Right lobe of liver (tissue), 6 donors: ENCODE measurements at regions not wholly inside any gene's neighbourhood (a gene's known extent, or its start where the extent isn't known, plus 50 kb on each side); places are given as distances from the start of the nearest gene placed in this dataset.

ENCODE experiments used
- ATAC-seq, 4 donors: fragments of 200-7000 bp; cut with Tn5 transposase; one replicate each; pipeline ENCODE4 v1.9.1; 2020; ENCODE audit warnings: mild to moderate bottlenecking in 4 of 4, moderate library complexity in 4 of 4
- DNase-seq, 3 donors: peaks; one replicate each; pipeline ENCODE4 v3.0.0-alpha.2; 2020
- H3K27ac ChIP-seq, 3 donors: fragments of 200-600 bp; one replicate each; pipeline ENCODE4 v1.8.0; 2022
- H3K27me3 ChIP-seq, 2 donors: fragments of 200-600 bp; one replicate each; pipeline ENCODE4 v1.8.0; 2022
- H3K36me3 ChIP-seq, 4 donors: fragments of 200-600 bp; sonication (generic) in 1 of 4; one replicate each; pipeline versions ENCODE4 v1.5.1 to v1.8.0; 2017 to 2022; ENCODE audit warnings: control low read depth in 1 of 4
- H3K4me1 ChIP-seq, 4 donors: fragments of 200-600 bp; sonication (generic) in 1 of 4; one replicate each; pipeline versions ENCODE4 v1.5.1 to v1.8.0; 2017 to 2022; ENCODE audit warnings: control low read depth in 1 of 4
- H3K4me3 ChIP-seq, 3 donors: fragments of 200-600 bp; one replicate each; pipeline ENCODE4 v1.8.0; 2022
- H3K9me3 ChIP-seq, 4 donors: fragments of 200-600 bp; sonication (generic) in 1 of 4; one replicate each; pipeline versions ENCODE4 v1.5.1 to v1.8.0; 2017 to 2022; ENCODE audit warnings: control low read depth in 1 of 4
- CTCF ChIP-seq, 4 donors: fragments of 200-600 bp in 3 of 4; fragments of 450-650 bp in 1 of 4; IDR thresholded peaks; one replicate each; pipeline versions ENCODE4 v1.5.1 to v1.8.0; 2016 to 2022; ENCODE audit warnings: antibody characterized with exemption in 4 of 4, mild to moderate bottlenecking in 2 of 4
- POLR2A ChIP-seq: fragments of 450-650 bp; IDR thresholded peaks from one replicate; pipeline ENCODE4 v1.6.1; 2017; ENCODE audit warnings: antibody characterized with exemption, mild to moderate bottlenecking
- WGBS: methylation state at CpG from one replicate; pipeline ENCODE4 v1.1.6; 2018; ENCODE audit warnings: low coverage, low lambda C conversion rate; ENCODE audit not compliant: insufficient coverage; ENCODE audit errors: missing lambda C conversion rate; 5-methylcytosine and 5-hydroxymethylcytosine counted together
- intact Hi-C, 2 donors: fragments of 100-400 bp; cut with DNase I; formaldehyde crosslinking; loops; one replicate each; pipeline versions ENCODE4 v1.11.2 to v1.14.1; 2022
- donor health status: DM: no; HTN: yes; CAD: no.
- donor health status: DM: no; HTN: no; CAD: no.
- donor health status: DM: no; HTN: no; CAD: no.
- donor health status: DM: no; HTN: yes; CAD: no.
- donor health status: DM: no; HTN: yes; CAD: no.

GRCh38 chr1:37338658-37339057 is 135.7 kb upstream of the ZC3H12A start:
- no peak for ATAC-seq
- H3K27ac ChIP-seq = no peak overlapping the region
- TF ChIP-seq POLR2A (no peak), CTCF (IDR thresholded peaks at IDR 0.05) (no peak)
- H3K4me3 ChIP-seq = no peak overlapping the region
- no peaks in the 10 kb centered on the region for H3K27me3 ChIP-seq
- no peaks in the 10 kb centered on the region for H3K9me3 ChIP-seq
- intact Hi-C loops = no loop called here
- 60% methylated on average over 1 of the region's 2 CpGs for WGBS
- no peaks in the 10 kb centered on the region for H3K36me3 ChIP-seq
- no peak for DNase-seq
- H3K4me1 ChIP-seq = no peaks in the 10 kb centered on the region

GRCh38 chr1:37342736-37343135 is 131.6 kb upstream of the ZC3H12A start:
- Histone ChIP-seq H3K4me1 (no peaks in the 10 kb centered on the region), H3K27me3 (no peaks in the 10 kb centered on the region), H3K4me3 (no peak overlapping the region), H3K9me3 (no peaks in the 10 kb centered on the region), H3K27ac (no peak overlapping the region), H3K36me3 (no peaks in the 10 kb centered on the region)
- TF ChIP-seq CTCF (IDR thresholded peaks at IDR 0.05) (no peak), POLR2A (no peak)
- intact Hi-C loops = no loop called here
- 35% methylated on average over 6 of the region's 6 CpGs for WGBS
- DNase-seq (no peak), ATAC-seq (no peak)

GRCh38 chr1:37347104-37347649 is 127.2 kb upstream of the ZC3H12A start:
- H3K36me3 ChIP-seq = no peaks in the 10 kb centered on the region
- DNase-seq (no peak), ATAC-seq (no peak)
- H3K9me3 ChIP-seq = no peaks in the 10 kb centered on the region
- H3K4me1 ChIP-seq = no peaks in the 10 kb centered on the region
- 82% methylated on average over 3 of the region's 8 CpGs for WGBS
- H3K27ac ChIP-seq = no peak overlapping the region
- H3K4me3 ChIP-seq = no peak overlapping the region
- intact Hi-C loops = no loop called here
- TF ChIP-seq POLR2A (no peak), CTCF (IDR thresholded peaks at IDR 0.05) (no peak)
- no peaks in the 10 kb centered on the region for H3K27me3 ChIP-seq

- no peak overlapping the region for H3K4me3 ChIP-seq
- WGBS = 44% methylated on average over 6 of the region's 6 CpGs
- H3K9me3 ChIP-seq = no peaks in the 10 kb centered on the region
- TF ChIP-seq CTCF (IDR thresholded peaks at IDR 0.05) (no peak), POLR2A (no peak)
- DNase-seq = no peak
- no peaks in the 10 kb centered on the region for H3K4me1 ChIP-seq
- intact Hi-C loops = no loop called here
- H3K27me3 ChIP-seq = no peaks in the 10 kb centered on the region
- H3K36me3 ChIP-seq = no peaks in the 10 kb centered on the region
- no peak for ATAC-seq
- no peak overlapping the region for H3K27ac ChIP-seq
Observed at GRCh38 chr1:37353871-37354270, 120.5 kb upstream of the ZC3H12A start.
